GM19395 (cell line): ENCODE measurements at regions not wholly inside any gene's neighbourhood (a gene's known extent, or its start where the extent isn't known, plus 50 kb on each side); places are given as distances from the start of the nearest gene placed in this dataset.
"Not testable (repeated sequence)": the region's sequence is repeated elsewhere in the genome, so short reads cannot be mapped to it uniquely, and the experiment has no call there.

Source experiments
- ATAC-seq: cut with Tn5 transposase; IDR thresholded peaks from one replicate; pipeline ENCODE4 v1.9.1; 2021; ENCODE audit warnings: mild to moderate bottlenecking, moderate library complexity; ENCODE audit not compliant: unreplicated experiment

GRCh38 chr3:80010021-80010571, 242.3 kb upstream of the ROBO1 start:
- ATAC-seq: no peak

GRCh38 chr3:80007522-80007921, 239.7 kb upstream of the ROBO1 start:
- no peak for ATAC-seq

GRCh38 chr3:80006315-80006714, 238.5 kb upstream of the ROBO1 start:
- no peak for ATAC-seq

GRCh38 chr3:80000022-80000421, 232.2 kb upstream of the ROBO1 start:
- ATAC-seq: no peak

- no peak for ATAC-seq
Observed at GRCh38 chr3:79994397-79994796, 226.6 kb upstream of the ROBO1 start.

GRCh38 chr3:79986338-79986737, 218.5 kb upstream of the ROBO1 start:
- ATAC-seq: no peak

GRCh38 chr3:79985816-79986215, 218.0 kb upstream of the ROBO1 start:
- no peak for ATAC-seq

GRCh38 chr3:79983118-79983517, 215.3 kb upstream of the ROBO1 start:
- no peak for ATAC-seq

- ATAC-seq: no peak
Observed at GRCh38 chr3:79979990-79980389, 212.2 kb upstream of the ROBO1 start.

- no peak for ATAC-seq
Observed at GRCh38 chr3:79976466-79976865, 208.7 kb upstream of the ROBO1 start.

GRCh38 chr3:79973917-79974595, 206.3 kb upstream of the ROBO1 start:
- no peak for ATAC-seq

- ATAC-seq: no peak
Observed at GRCh38 chr3:79973482-79973881, 205.7 kb upstream of the ROBO1 start.

GRCh38 chr3:79968418-79968817, 200.6 kb upstream of the ROBO1 start:
- ATAC-seq: no peak

GRCh38 chr3:79960594-79960993, 192.8 kb upstream of the ROBO1 start:
- ATAC-seq: no peak

- ATAC-seq: no peak
Observed at GRCh38 chr3:79957066-79957465, 189.3 kb upstream of the ROBO1 start.

GRCh38 chr3:79954756-79955155, 187.0 kb upstream of the ROBO1 start:
- no peak for ATAC-seq

GRCh38 chr3:79953591-79954101, 185.8 kb upstream of the ROBO1 start:
- no peak for ATAC-seq

- not testable (repeated sequence) for ATAC-seq
Observed at GRCh38 chr3:79951426-79951825, 183.6 kb upstream of the ROBO1 start.

- ATAC-seq: no peak
Observed at GRCh38 chr3:79947957-79948356, 180.2 kb upstream of the ROBO1 start.

GRCh38 chr3:79947469-79947868, 179.7 kb upstream of the ROBO1 start:
- no peak for ATAC-seq

- ATAC-seq: no peak
Observed at GRCh38 chr3:79937567-79937966, 169.8 kb upstream of the ROBO1 start.

- no peak for ATAC-seq
Observed at GRCh38 chr3:79930196-79930595, 162.4 kb upstream of the ROBO1 start.
